ENCODE measurements at regions not wholly inside any gene's neighbourhood (a gene's known extent, or its start where the extent isn't known, plus 50 kb on each side); places are given as distances from the start of the nearest gene placed in this dataset.

- TF ChIP-seq CTCF (IDR thresholded peaks at IDR 0.05; ENCODE audit: low read length) (no peak), EZH2 (optimal IDR thresholded peaks at IDR 0.05; ENCODE audit: low read depth, low read length) (no peak)
Observed at GRCh38 chr22:47307326-47307725, 544.9 kb downstream of the TBC1D22A start.

Measured in MM.1S (cell line).